Muscle of back (tissue), 3 donors: ENCODE measurements at regions not wholly inside any gene's neighbourhood (a gene's known extent, or its start where the extent isn't known, plus 50 kb on each side); places are given as distances from the start of the nearest gene placed in this dataset.

Experiments used
- DNase-seq, 3 donors: peaks; one replicate each; pipeline versions ENCODE4 v3.0.0 to v3.0.0-alpha.2; 2013

GRCh38 chr9:126125577-126125976, 201.1 kb upstream of the MVB12B start:
- no peak for DNase-seq

DNA sequence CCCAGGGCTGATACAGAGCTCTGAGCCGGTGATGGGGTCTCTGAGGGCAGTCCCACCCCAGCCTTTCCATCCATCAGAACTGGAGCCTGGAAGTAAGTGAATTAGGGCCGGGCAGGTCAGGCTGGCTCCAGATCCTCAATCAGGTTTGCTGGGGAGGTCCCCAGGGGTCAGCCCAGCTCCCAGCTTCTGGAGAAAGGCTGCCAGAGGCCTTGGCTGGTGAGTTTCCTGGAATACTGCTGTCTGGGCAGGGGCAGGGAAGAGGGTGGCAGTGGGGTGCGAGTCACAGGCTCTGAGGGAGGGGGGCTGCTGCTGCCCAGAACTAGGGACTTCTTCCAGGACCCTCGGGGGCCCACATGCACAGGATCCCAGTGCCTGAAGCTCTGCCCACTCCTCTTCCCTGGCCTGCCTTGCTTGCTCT, 200.6 kb upstream of the MVB12B start:
- DNase-seq, result no peak

GRCh38 chr9:126126807-126127206, 199.8 kb upstream of the MVB12B start:
- DNase-seq, result no peak

DNA sequence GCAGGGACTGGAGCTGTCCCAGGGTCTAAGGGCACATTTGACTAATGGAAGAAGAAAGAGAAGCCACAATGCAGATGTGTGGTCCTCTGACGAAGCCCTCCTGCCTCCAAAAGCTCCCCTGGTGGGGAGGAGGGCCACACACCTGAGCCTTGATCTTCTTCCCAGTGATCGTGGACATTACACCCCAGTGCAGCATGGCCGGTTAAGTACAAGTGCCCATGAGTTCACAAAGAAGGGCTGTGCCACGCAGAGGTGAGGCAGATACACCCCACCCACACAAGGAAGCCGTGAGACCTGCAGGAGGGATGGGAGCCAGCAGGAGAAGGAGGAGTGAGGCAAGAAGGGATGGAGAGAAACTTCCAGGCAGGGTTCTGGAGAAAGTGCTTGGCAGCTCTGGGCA, 199.0 kb upstream of the MVB12B start:
- DNase-seq, result no peak

GRCh38 chr9:126128494-126129142, 198.0 kb upstream of the MVB12B start:
- DNase-seq, result no peak

- no peak for DNase-seq
These were observed 195.3 kb upstream of the MVB12B start for GRCh38 chr9:126131066-126132010.

- no peak for DNase-seq
These were observed 193.9 kb upstream of the MVB12B start for GRCh38 chr9:126132746-126133145.

DNA sequence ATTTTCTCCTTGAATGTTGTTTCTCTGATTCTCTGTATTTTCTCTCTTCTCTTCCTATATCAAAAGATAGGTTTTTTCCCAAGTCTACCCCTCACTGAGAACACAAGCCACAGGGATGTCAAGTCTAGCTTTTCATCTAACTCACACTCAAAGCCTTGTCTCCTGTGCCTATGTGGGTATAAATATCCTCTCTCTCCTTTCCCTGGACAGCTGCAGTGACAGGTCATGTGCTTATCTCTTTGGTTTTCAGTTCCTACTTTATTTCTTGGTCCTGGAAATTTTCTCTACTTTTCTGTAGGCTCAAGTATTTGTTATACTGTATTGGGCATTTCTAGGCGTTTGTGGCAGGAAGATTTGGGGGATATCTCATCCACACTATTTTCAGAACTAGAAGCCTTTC, 182.4 kb upstream of the MVB12B start:
- peak in 1 of 3 donors; percentile 10 for DNase-seq

DNA sequence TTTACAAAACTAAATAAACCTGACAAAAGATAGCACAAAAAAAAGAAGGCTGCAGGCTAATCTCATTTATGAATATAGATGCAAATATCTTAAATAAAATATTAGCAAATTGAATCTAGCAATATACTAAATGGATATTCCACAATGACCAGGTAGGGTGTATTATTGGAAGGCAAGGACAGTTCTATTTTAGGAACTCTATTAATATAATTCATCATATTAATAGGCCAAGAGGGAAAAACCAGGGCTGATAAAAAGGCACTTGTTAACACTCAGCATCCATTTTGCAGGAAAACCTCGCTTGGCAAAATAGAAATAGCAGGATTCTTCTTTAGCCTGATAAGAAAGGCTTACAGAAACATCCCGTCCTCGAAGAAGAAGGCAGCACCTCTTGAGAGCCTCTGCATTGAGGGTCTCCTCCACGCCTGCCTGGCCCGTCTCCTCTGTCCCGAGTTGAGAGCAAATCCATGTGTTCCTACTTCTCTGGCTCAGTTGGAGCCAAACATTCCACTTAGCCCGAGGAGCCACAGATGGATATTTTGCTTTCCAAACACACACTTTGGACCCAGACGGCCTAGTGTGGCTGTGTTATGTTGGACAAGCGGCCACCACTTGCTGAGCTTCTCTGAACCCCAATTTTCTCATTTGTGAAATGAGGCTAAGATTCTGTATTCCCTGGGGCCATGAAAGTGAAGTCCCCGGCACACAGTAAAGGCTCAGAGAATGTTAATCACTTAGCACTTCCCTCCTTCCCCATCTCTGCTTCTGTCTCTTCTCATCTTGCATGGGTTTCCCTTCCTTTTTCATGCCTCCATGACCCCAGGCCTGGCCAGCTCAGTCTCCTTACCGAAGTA, 181.8 kb upstream of the MVB12B start:
- no peak for DNase-seq

GRCh38 chr9:126145887-126146253, 180.8 kb upstream of the MVB12B start:
- no peak for DNase-seq

- no peak for DNase-seq
These were observed 180.1 kb upstream of the MVB12B start for GRCh38 chr9:126146254-126147145.

DNA sequence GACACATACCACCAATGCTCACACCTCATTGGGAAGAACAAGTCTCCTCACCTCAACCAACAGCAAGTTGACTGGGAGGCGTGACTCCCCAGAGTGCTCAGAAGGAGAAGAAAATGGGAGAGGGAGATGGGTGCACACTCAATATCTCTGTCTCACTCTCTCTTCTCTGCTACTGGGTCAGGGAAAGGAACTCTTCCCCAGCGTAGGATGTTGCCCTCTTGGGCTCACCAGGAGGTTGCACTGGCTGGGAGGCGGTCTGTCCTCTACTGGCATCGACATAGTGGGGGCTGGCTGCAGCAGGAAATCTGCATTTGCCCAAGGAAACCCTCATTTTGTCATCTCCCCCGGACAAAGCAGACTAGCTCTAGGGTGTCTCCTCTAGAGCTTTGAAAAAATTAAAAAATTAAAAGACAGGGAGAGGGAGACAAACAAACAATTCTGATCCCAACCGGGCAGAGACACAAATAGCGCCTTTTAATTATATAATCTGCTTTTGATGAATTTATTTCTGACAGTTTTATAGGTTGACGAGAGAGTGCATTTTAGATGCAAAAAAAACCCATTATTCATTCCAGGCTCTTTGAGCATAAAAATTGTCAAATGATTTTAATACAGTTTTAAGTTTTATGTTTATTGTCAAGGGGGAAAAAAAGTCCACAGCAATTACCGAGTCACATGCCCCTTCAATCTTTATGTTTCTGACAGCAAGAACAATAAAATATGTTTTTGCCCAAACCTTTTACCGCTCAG, 179.3 kb upstream of the MVB12B start:
- no peak for DNase-seq

- no peak for DNase-seq
These were observed 178.4 kb upstream of the MVB12B start for GRCh38 chr9:126147936-126148870.

DNA sequence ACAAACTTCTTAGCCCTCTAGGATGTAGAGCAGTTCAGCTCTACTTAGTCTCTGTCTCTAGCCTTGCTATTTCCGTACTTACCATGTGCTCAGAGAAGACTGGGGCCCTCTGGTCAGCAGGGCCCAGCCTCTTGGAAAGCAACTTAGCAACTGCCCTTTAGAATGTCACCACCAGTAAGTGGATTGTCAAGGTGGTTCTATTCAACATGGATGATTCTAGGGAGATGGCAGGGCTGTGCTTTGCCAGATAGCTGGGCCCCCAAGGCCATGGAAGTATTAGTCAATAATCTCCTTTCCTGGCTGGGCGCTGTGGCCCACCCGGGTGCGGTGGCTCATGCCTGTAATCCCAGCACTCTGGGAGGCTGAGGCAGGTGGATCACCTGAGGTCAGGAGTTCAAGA, 177.6 kb upstream of the MVB12B start:
- no peak for DNase-seq

DNA sequence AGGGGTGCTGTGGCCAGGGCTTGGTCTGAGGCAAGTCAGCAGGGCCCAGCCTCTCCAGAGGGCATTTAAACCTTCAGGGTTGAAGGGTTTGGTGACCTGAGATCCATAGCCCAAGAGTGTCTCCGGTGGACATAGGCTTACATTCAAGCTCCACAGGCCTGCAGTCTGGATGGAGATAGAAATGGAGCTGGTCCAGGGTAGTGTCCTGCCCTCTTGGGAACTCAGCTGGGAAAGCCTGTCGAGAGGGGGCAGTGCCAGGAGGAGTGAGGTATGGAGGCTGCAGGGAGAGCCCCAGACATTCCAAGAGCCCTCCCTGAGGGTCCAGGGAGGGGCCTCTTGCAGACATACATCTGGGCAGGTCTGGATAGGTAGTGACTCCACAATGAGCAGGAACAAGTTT, 177.0 kb upstream of the MVB12B start:
- no peak for DNase-seq

- no peak for DNase-seq
These were observed 176.1 kb upstream of the MVB12B start for GRCh38 chr9:126150411-126151030.

- no peak for DNase-seq
These were observed 175.5 kb upstream of the MVB12B start for GRCh38 chr9:126151031-126151685.

DNA sequence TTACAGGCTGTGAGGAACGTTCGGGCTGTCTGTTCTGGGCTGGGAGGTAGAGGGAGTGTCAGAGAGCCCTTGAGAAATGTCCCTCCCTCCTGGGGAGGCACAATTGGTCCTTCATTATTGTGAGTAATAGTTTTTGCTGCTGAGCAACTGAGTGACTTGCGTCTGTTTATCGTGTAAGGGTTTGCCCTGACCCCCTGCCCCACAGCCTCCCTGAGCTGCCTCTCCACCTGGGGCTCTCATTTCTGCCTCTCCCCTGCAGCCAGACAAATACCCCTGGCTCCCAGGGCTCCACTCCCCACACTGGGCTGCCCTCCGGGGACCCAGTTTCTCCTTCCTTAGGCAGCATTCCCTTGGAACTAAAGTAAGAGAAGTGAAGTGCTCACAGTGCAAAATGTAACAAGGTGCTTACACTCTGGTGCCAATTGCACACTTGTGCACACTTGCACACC, 174.9 kb upstream of the MVB12B start:
- DNase-seq, result no peak
